Thymus (tissue), 11 donors: ENCODE measurements at regions not wholly inside any gene's neighbourhood (a gene's known extent, or its start where the extent isn't known, plus 50 kb on each side); places are given as distances from the start of the nearest gene placed in this dataset.
"Not testable (repeated sequence)": the region's sequence is repeated elsewhere in the genome, so short reads cannot be mapped to it uniquely, and the experiment has no call there.

ENCODE experiments used
- DNase-seq, 9 donors: peaks; one replicate each; pipeline ENCODE4 v3.0.0-alpha.2; 2013; ENCODE audit warnings: low spot score in 9 of 9, low read depth in 6 of 9, missing footprints in 1 of 9
- H3K27ac ChIP-seq, 2 donors: one replicate each; pipeline ENCODE4 v1.5.1; 2013; ENCODE audit warnings: control low read depth in 1 of 2, low read depth in 1 of 2, low read length in 1 of 2, mild to moderate bottlenecking in 1 of 2, moderate library complexity in 1 of 2
- H3K27me3 ChIP-seq, 2 donors: one replicate each; pipeline ENCODE4 v1.5.1; 2013; ENCODE audit warnings: low read length in 1 of 2; ENCODE audit not compliant: control insufficient read depth in 2 of 2, insufficient read depth in 1 of 2
- H3K36me3 ChIP-seq, 2 donors: one replicate each; pipeline ENCODE4 v1.5.1; 2013; ENCODE audit warnings: low read length in 1 of 2, mild to moderate bottlenecking in 1 of 2, moderate library complexity in 1 of 2; ENCODE audit not compliant: control insufficient read depth in 2 of 2, insufficient read depth in 2 of 2
- H3K4me1 ChIP-seq, 2 donors: one replicate each; pipeline ENCODE4 v1.5.1; 2013; ENCODE audit warnings: low read length in 2 of 2; ENCODE audit not compliant: control insufficient read depth in 2 of 2, insufficient read depth in 2 of 2
- H3K4me3 ChIP-seq, 2 donors: one replicate each; pipeline ENCODE4 v1.5.1; 2013; ENCODE audit warnings: low read length in 2 of 2, control low read depth in 1 of 2, mild to moderate bottlenecking in 1 of 2
- H3K9me3 ChIP-seq, 2 donors: one replicate each; pipeline ENCODE4 v1.5.1; 2013; ENCODE audit warnings: low read length in 1 of 2, mild to moderate bottlenecking in 1 of 2; ENCODE audit not compliant: control insufficient read depth in 2 of 2, insufficient read depth in 1 of 2
- WGBS: extraction: QIAGEN DNeasy Blood & Tissue Kit; methylation state at CpG from one replicate; pipeline ENCODE4 v1.1.7; 2013; 5-methylcytosine and 5-hydroxymethylcytosine counted together
- donor health status: healthy.

DNA sequence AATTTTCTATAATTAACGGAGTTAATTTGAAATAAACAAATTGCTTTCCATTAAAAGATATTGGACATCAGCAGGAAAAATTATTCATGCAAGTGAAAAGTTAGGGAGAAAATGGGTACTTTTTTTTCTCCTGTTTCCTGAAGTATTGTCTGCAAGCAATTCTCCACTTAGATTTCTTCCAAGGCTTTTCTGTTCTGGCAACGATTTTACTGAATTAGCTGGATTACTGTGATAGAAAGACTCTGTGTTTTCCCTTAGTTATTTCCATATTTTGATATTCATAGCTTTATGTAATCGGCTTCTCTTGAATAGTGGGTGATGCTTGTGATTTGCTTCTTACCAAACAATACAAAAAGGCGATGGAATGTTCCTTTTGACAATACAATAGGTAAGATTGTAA lies 1333.9 kb downstream of the AMY1C start:
- no peak for DNase-seq
- no peaks in the 10 kb centered on the region for H3K27me3 ChIP-seq
- WGBS = 89% methylated on average over 4 of the region's 4 CpGs
- H3K4me3 ChIP-seq = no peak overlapping the region
- H3K9me3 ChIP-seq = no peaks in the 10 kb centered on the region
- no peak overlapping the region for H3K27ac ChIP-seq
- no peaks in the 10 kb centered on the region for H3K36me3 ChIP-seq
- no peaks in the 10 kb centered on the region for H3K4me1 ChIP-seq

DNA sequence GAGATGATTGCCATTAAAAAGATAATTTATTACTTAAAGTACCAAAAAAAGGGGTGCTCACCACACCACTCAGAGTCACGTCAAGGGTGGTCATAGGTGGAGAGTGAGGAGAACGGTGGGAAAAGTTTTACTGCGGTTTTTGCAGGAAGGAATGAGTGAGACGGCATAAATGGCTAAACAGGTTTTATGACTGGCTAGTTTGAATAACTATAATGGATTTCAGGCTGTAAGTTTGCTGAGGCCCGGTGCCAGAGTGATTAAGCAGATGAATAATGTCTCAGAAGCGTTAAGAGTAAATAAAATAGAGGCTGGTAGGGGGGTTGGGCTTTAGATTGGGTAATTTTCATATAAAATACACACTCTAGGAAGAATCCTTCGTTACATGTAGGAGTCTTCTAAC lies 1337.8 kb downstream of the AMY1C start:
- 88% methylated on average over 7 of the region's 7 CpGs for WGBS
- no peak overlapping the region for H3K27ac ChIP-seq
- H3K4me1 ChIP-seq = no peaks in the 10 kb centered on the region
- no peaks in the 10 kb centered on the region for H3K36me3 ChIP-seq
- no peak overlapping the region for H3K4me3 ChIP-seq
- no peaks in the 10 kb centered on the region for H3K27me3 ChIP-seq
- no peak for DNase-seq
- H3K9me3 ChIP-seq = no peaks in the 10 kb centered on the region

- H3K4me1 ChIP-seq = no peaks in the 10 kb centered on the region
- H3K9me3 ChIP-seq = no peaks in the 10 kb centered on the region
- no peaks in the 10 kb centered on the region for H3K36me3 ChIP-seq
- 91% methylated on average over 1 of the region's 1 CpG for WGBS
- no peak overlapping the region for H3K27ac ChIP-seq
- DNase-seq = no peak
- no peaks in the 10 kb centered on the region for H3K27me3 ChIP-seq
- no peak overlapping the region for H3K4me3 ChIP-seq
Measured at GRCh38 chr1:105088166-105088565, 1338.5 kb downstream of the AMY1C start.

GRCh38 chr1:105093893-105094292 lies 1344.2 kb downstream of the AMY1C start:
- WGBS = 91% methylated on average over 1 of the region's 1 CpG
- H3K4me3 ChIP-seq, H3K27ac ChIP-seq, DNase-seq, H3K36me3 ChIP-seq, H3K27me3 ChIP-seq, H3K4me1 ChIP-seq, H3K9me3 ChIP-seq: not testable (repeated sequence)

DNA sequence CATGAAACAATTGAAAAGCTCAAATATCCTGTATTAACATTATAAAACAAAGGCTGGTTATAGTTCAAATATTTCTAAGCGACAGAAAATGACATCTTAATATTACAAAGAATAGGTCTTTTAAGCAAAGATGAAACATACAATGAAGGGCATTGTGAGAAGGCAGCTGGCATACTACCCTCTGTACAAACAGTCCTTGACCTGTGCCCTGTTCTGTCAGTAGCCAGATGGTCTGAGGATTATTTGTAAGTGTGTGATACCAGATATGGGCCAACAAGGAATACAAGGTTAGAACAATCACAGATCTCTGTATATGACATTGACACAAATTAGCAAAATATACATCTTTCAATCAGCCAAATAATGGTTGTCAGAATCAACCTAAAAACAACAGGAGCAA lies 1350.4 kb downstream of the AMY1C start:
- WGBS = 86% methylated on average over 1 of the region's 1 CpG

GRCh38 chr1:105101261-105101660 lies 1351.6 kb downstream of the AMY1C start:
- Histone ChIP-seq H3K36me3 (no peaks in the 10 kb centered on the region), H3K4me1 (no peaks in the 10 kb centered on the region), H3K27me3 (no peaks in the 10 kb centered on the region), H3K27ac (no peak overlapping the region), H3K9me3 (peaks cover 0 to 5% of the 10 kb centered on the region in 2 donors), H3K4me3 (no peak overlapping the region)
- DNase-seq = no peak
- 59% methylated on average over 3 of the region's 3 CpGs for WGBS

More for the DNA sequence above, 1350.4 kb downstream of the AMY1C start:
- H3K4me3 ChIP-seq = no peak overlapping the region
- no peaks in the 10 kb centered on the region for H3K4me1 ChIP-seq
- H3K9me3 ChIP-seq = peaks cover 0 to 5% of the 10 kb centered on the region in 2 donors
- H3K27ac ChIP-seq = no peak overlapping the region
- no peaks in the 10 kb centered on the region for H3K36me3 ChIP-seq
- DNase-seq = no peak
- no peaks in the 10 kb centered on the region for H3K27me3 ChIP-seq

- Histone ChIP-seq H3K4me3 (no peak overlapping the region), H3K27ac (no peak overlapping the region), H3K4me1 (no peaks in the 10 kb centered on the region), H3K36me3 (no peaks in the 10 kb centered on the region), H3K9me3 (peaks cover 0 to 5% of the 10 kb centered on the region in 2 donors), H3K27me3 (no peaks in the 10 kb centered on the region)
- DNase-seq = no peak
- 77% methylated on average over 3 of the region's 3 CpGs for WGBS
Measured at GRCh38 chr1:105102371-105102770, 1352.7 kb downstream of the AMY1C start.

DNA sequence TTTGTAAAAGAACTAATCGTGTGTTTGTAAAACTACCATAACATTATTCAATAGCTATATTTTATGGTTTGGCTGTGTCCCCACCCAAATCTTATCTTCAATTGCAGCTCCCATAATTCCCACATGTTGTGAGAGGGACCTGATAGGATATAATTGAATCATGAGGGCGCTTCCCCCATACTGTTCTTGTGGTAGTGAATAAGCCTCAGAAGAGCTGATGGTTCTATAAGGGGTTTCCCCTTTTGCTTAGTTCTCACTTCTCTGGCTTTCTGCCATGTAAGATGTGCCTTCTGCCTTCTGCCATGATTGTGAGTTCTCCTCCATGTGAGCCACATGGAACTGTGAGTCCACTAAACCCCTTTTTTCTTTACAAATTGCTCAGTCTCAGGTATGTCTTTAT lies 1372.3 kb downstream of the AMY1C start:
- no peaks in the 10 kb centered on the region for H3K4me1 ChIP-seq
- H3K4me3 ChIP-seq = no peak overlapping the region
- H3K9me3 ChIP-seq = peaks cover 3 to 4% of the 10 kb centered on the region in 2 donors
- no peaks in the 10 kb centered on the region for H3K36me3 ChIP-seq
- 89% methylated on average over 2 of the region's 2 CpGs for WGBS
- H3K27me3 ChIP-seq = no peaks in the 10 kb centered on the region
- no peak overlapping the region for H3K27ac ChIP-seq
- DNase-seq = no peak

GRCh38 chr1:105137543-105138457 lies 1388.1 kb downstream of the AMY1C start:
- no peak for DNase-seq
- 74% methylated on average over 14 of the region's 14 CpGs for WGBS
- H3K36me3 ChIP-seq = no peaks in the 10 kb centered on the region

More at GRCh38 chr1:105137543-105138457, 1388.1 kb downstream of the AMY1C start:
- no peaks in the 10 kb centered on the region for H3K4me1 ChIP-seq
- peaks cover 2 to 3% of the 10 kb centered on the region in 2 donors for H3K9me3 ChIP-seq
- no peak overlapping the region for H3K4me3 ChIP-seq
- no peaks in the 10 kb centered on the region for H3K27me3 ChIP-seq
- no peak overlapping the region for H3K27ac ChIP-seq
